Fibroblast of skin of left biceps (primary cell): ENCODE measurements at regions not wholly inside any gene's neighbourhood (a gene's known extent, or its start where the extent isn't known, plus 50 kb on each side); places are given as distances from the start of the nearest gene placed in this dataset.
"Not testable (repeated sequence)": the region's sequence is repeated elsewhere in the genome, so short reads cannot be mapped to it uniquely, and the experiment has no call there.

Experiments
- DNase-seq, 2 experiments: peaks; one replicate each; pipeline ENCODE4 v3.0.0-alpha.2; 2013; ENCODE audit warnings: low read depth in 2 of 2

GRCh38 chr16:80258407-80258806 is 282.4 kb upstream of the DYNLRB2 start:
- DNase-seq = no peak

GRCh38 chr16:80254970-80255369 is 285.8 kb upstream of the DYNLRB2 start:
- DNase-seq = no peak

DNA sequence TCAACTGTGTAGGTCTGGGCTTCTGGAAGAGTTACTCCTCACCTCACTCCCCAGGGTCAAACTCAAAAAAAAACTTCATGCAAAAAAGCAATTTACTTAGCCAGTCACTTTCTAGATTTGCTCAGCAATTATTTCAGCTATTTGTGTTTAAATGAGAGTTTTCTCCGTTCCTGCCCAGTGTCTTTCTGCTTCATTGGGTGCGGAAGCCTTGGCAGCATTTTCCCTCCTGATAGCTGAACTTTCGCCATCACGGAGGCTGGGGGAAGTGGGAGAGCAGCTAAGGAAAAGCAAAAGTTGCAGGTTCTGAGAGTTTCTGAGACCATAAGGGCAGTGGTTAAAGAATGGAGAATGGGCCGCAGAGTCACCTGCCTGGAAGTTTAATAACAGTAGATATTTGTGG is 287.1 kb upstream of the DYNLRB2 start:
- no peak for DNase-seq

DNA sequence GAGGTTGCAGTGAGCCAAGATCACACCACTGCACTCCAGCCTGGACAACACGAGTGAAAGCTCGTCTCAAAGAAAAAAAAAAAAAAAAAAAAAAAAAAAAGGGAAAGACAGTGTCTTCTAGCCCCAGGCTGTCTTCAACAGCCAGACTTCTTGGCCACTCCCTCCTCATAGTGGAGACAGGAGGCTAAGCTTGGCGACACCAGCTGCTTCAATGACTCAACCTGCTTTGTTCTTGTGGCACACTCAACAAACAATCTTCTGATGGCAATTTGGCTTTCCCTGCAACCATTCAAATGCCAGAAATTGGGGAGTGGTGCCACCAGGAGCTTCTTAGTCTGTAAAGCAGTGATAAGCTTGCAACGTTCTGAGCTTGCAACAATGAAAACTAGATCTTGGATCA is 290.4 kb upstream of the DYNLRB2 start:
- no peak for DNase-seq

DNA sequence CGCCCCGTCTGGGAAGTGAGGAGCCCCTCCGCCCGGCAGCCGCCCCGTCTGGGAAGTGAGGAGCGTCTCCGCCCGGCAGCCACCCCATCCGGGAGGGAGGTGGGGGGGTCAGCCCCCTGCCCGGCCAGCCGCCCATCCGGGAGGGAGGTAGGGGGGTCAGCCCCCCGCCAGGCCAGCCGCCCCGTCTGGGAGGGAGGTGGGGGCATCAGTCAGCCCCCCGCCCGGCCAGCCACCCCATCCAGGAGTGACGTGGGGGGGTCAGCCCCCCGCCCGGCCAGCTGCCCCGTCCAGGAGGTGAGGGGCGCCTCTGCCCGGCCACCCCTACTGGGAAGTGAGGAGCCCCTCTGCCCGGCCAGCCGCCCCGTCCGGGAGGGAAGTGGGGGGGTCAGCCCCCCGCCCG is 297.5 kb upstream of the DYNLRB2 start:
- DNase-seq = not testable (repeated sequence)

- DNase-seq = not testable (repeated sequence)
These were observed 298.5 kb upstream of the DYNLRB2 start for GRCh38 chr16:80242279-80242678.

GRCh38 chr16:80233097-80233835 is 307.5 kb upstream of the DYNLRB2 start:
- DNase-seq = no peak

DNA sequence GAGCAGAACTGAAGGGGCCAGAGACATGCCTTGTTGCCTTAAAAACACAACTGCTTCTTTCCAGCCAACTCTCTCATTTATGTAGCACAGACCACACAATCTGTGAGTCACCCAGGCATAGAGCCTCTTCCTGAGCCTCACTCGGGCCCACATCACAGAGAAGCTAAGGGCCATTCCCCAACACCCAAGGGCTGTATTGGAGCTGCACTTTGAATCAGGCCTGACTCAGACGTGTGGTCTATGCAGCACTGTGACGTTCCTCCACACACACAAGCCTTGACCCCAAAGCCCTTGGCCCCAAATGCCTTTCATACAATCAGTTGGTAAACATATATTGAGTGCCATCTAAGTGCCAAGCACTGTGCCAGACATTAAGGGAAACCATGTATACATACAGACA is 308.9 kb upstream of the DYNLRB2 start:
- DNase-seq = peak; percentile 43 to 45

DNA sequence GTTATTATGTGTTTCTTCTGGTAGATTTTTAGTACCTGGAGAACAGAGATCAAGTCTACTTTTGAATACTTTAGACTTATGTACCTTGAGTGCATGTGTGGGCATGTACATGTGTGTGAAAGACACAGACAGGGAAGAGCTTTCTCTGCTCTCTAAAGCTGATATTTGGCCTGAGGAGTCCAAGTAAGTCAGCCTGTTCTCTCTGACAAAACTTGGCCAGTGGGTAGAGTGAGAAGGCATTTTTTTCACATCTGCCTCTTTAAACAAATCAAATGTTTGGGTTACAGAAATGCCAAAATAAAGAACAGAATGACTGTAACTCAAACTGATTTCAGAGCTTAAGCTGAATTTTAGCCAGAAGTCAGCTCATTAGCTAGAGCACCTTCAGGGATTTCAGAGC is 309.7 kb upstream of the DYNLRB2 start:
- DNase-seq = no peak

DNA sequence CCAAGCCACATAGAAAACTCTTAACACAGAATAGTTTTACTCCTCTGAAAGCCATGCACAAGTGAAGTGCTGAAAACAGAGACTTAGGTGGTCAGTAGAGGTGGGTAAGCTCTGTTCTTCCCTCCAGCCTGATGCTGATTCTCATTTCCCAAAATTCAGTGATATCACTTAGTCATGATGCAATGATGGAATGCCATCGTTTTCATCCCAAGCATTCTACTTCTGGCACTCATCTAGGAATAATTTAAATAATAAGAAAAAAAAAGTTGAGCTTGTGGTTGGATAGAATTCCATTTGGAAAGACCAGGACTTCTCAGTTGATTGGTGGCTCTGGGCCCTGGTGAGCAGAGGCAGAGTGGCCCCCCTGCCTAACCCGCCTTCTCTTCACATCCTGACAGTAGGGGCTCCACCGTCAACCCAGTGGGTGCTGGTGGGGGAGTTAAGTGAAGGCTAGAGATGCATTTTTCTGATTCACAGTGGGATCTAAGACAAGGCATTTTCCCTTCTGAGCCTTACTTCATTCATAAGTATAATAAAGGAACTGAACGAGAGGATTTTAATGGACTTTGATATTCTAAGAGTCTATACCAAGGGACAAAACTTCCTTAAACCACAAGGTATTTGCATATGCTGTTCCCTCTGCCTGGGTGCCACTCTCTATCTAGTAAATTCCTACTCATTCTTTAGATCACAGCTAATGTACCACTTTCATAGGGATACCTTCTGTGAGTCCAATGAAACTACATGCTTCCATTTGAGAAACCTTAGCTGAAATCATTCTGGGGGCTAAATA is 310.3 kb upstream of the DYNLRB2 start:
- no peak for DNase-seq

DNA sequence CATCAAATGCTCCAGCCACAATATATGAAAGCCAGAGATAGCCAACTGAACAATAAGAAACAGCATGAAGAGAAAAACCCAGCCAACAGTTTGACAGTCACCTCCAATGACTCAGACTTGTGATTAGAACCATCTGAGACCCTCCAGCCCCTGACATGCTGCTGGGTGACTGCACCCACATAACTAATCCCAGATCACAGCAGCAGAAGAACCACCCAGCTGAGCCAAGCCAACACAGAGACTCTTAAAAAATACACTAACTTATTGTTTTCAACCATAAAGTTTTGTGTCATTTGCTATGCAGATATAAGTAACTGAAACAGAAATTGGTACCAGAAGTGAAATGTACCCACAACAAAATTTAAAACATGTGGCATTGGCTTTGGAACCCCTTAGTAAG is 314.3 kb upstream of the DYNLRB2 start:
- DNase-seq = no peak

GRCh38 chr16:80210787-80211186 is 330.0 kb upstream of the DYNLRB2 start:
- no peak for DNase-seq

GRCh38 chr16:80208743-80209142 is 332.1 kb upstream of the DYNLRB2 start:
- no peak for DNase-seq

GRCh38 chr16:80208015-80208414 is 332.8 kb upstream of the DYNLRB2 start:
- no peak for DNase-seq

GRCh38 chr16:80203821-80204220 is 337.0 kb upstream of the DYNLRB2 start:
- DNase-seq = no peak

GRCh38 chr16:80202831-80203413 is 337.9 kb upstream of the DYNLRB2 start:
- no peak for DNase-seq

GRCh38 chr16:80200079-80200478 is 340.7 kb upstream of the DYNLRB2 start:
- DNase-seq = no peak

- DNase-seq = no peak
These were observed 341.2 kb upstream of the DYNLRB2 start for GRCh38 chr16:80199614-80200013.

DNA sequence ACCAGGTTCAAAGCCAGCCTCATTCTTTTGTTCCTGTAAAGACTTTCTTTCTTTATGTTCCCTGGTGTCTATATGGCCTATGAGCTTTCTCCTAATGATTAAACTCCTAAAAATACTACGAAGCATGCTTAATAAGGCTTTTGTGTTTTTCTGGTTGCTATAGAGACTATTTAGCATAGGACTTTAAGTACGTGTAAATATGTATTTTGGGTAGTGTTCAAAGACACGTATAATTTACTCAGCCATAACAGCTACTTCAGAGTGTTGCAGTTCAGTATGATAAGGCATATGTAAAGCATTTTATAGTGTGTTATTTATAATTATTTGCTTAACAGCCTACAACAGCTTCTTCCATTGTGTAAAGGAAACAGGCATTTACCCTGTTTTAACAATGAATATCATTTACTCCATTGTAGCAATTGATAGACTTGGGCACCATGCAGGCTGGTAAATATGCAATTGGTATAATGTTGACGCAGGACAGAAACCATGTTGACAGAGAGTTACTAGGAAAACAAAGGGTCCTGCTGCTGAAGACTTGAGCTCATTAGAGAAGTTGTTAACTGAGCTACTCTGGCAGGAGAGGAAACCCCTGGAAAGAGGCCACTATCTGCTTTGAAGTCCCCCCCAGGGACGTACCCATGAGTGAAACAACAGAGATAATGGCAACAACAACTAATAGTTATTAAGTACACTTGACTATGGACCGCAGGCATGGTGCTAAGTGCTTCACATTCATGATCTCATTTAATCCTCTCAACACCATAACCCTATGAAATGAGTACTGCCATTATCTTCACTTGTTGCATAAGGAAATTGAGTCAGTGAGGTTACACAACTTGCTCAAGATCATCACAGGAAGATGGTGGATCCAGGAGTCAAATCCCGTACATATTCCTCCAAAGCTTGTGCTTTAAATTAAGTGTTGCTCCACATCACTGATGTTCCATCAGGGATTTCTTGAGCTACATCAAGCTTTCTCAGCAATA is 342.2 kb upstream of the DYNLRB2 start:
- peak in 1 of 2 experiments; percentile 16 for DNase-seq

- peak; percentile 88 to 90 for DNase-seq
These were observed 343.0 kb upstream of the DYNLRB2 start for GRCh38 chr16:80197741-80198201.

DNA sequence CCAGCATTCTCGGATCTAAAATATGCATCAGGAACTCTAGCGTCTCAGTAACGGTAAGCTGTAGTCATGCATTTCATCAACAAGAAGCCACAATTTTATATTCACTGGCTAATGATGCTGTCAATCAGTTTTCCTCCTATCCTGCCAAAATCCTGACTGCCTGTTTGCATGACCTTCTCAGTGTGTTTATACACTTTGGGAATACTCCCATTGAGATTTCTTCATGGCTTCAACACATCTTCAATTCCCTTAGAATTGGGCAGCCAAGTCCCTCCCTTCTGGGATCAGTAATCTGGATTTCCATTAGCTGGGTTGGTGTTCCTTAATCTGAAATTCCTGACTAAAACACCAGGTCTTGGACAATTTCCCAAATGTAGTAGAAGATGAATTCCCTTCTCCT is 348.9 kb upstream of the DYNLRB2 start:
- DNase-seq = no peak
